Skeletal muscle tissue (tissue), 3 donors: ENCODE measurements at regions not wholly inside any gene's neighbourhood (a gene's known extent, or its start where the extent isn't known, plus 50 kb on each side); places are given as distances from the start of the nearest gene placed in this dataset.
A peak's percentile ranks its signal among the peaks of the same experiment; 100 is the strongest.

Experiments used
- H3K27ac ChIP-seq: one replicate; pipeline ENCODE4 v1.7.0; 2013; ENCODE audit warnings: mild to moderate bottlenecking, low read depth, low read length, inconsistent platforms
- H3K27me3 ChIP-seq, 3 donors: one replicate each; pipeline ENCODE4 v1.7.0; 2013; ENCODE audit warnings: low read length in 3 of 3; ENCODE audit not compliant: control insufficient read depth in 3 of 3, insufficient read depth in 3 of 3
- H3K36me3 ChIP-seq, 3 donors: one replicate each; pipeline ENCODE4 v1.7.0; 2013; ENCODE audit warnings: low read length in 3 of 3; ENCODE audit not compliant: control insufficient read depth in 3 of 3, insufficient read depth in 3 of 3
- H3K4me1 ChIP-seq, 3 donors: one replicate each; pipeline ENCODE4 v1.7.0; 2013; ENCODE audit warnings: low read length in 3 of 3, mild to moderate bottlenecking in 3 of 3; ENCODE audit not compliant: control insufficient read depth in 3 of 3, insufficient read depth in 3 of 3
- H3K4me3 ChIP-seq, 3 donors: one replicate each; pipeline ENCODE4 v1.7.0; 2013; ENCODE audit warnings: low read length in 3 of 3
- H3K9ac ChIP-seq, 3 donors: one replicate each; pipeline ENCODE4 v1.7.0; 2013; ENCODE audit warnings: low read length in 3 of 3, mild to moderate bottlenecking in 3 of 3, moderate library complexity in 2 of 3, low read depth in 1 of 3
- H3K9me3 ChIP-seq, 3 donors: one replicate each; pipeline ENCODE4 v1.7.0; 2013; ENCODE audit warnings: low read length in 3 of 3; ENCODE audit not compliant: control insufficient read depth in 3 of 3
- donor health status: Osteomylitis.

DNA sequence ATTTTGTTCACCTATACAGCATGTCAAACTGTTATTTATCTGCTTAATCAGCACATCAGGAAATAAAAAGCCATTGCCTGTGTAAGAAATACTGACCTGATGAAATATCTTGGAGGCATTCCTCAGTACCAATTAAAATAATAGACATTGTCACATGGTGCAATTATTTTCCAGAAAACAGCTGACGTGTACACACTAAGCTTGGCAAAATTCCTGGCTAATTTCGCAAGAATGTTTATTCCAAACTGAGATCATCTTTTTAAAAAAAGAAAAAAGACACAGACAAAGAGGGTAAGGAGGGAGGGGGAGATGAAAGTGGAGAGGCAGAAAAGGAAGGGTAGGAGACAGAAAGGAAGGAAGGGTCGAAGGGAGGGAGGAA, 61.9 kb upstream of the NFKB1 start:
- Histone ChIP-seq H3K4me1 (peaks cover 0 to 6% (median 4%) of the 10 kb centered on the region in 3 donors), H3K9ac (no peak overlapping the region), H3K27ac (peak overlapping the region; percentile 76), H3K9me3 (no peaks in the 10 kb centered on the region), H3K27me3 (no peaks in the 10 kb centered on the region), H3K36me3 (no peaks in the 10 kb centered on the region), H3K4me3 (no peak overlapping the region)

DNA sequence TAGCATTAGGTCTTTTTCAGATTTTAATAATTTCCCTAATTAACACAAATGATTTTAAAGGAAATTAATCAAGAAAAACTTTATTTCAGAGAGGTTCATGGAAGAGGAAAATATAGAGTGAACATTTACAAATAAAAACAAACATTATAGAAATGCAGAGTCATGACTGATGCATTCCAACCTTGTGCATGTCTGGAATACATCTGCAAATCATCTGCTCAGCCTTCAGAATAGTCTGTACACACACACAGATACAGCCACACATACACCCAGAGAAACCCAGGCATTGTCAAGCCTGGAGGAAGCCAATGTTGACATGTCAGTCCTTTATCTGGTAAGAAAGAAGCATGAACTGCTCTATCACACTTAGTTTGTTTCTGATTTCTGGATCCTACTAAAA, 61.3 kb upstream of the NFKB1 start:
- peak overlapping the region; percentile 76 for H3K27ac ChIP-seq
- peak overlapping the region in 1 of 3 donors; percentile 25 for H3K9ac ChIP-seq
- H3K4me3 ChIP-seq = no peak overlapping the region
- H3K27me3 ChIP-seq = no peaks in the 10 kb centered on the region
- H3K36me3 ChIP-seq = no peaks in the 10 kb centered on the region
- H3K4me1 ChIP-seq = peaks cover 0 to 6% (median 4%) of the 10 kb centered on the region in 3 donors
- H3K9me3 ChIP-seq = no peaks in the 10 kb centered on the region

DNA sequence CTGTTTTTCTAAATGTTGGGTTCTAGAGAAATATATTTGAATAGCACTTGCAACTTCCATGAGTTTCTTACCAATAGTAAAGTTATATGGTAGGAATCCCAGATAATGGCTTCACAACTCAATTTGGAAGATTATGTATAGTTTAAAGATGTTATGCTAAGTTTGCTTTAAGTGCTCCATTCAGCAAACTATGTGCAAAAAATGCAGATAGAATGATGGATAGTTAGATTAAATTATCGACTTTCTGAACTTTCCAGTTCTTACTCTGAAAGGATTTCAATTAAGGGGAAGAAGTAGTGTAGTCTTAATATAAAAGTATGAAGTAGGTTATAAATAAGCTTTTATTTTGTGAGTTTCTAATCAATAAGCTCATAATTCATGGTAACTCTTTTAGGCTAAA, 60.7 kb upstream of the NFKB1 start:
- no peak overlapping the region for H3K4me3 ChIP-seq
- no peaks in the 10 kb centered on the region for H3K9me3 ChIP-seq
- H3K4me1 ChIP-seq = peaks cover 0 to 6% (median 4%) of the 10 kb centered on the region in 3 donors
- H3K27ac ChIP-seq = no peak overlapping the region
- H3K9ac ChIP-seq = no peak overlapping the region
- H3K27me3 ChIP-seq = no peaks in the 10 kb centered on the region
- no peaks in the 10 kb centered on the region for H3K36me3 ChIP-seq

DNA sequence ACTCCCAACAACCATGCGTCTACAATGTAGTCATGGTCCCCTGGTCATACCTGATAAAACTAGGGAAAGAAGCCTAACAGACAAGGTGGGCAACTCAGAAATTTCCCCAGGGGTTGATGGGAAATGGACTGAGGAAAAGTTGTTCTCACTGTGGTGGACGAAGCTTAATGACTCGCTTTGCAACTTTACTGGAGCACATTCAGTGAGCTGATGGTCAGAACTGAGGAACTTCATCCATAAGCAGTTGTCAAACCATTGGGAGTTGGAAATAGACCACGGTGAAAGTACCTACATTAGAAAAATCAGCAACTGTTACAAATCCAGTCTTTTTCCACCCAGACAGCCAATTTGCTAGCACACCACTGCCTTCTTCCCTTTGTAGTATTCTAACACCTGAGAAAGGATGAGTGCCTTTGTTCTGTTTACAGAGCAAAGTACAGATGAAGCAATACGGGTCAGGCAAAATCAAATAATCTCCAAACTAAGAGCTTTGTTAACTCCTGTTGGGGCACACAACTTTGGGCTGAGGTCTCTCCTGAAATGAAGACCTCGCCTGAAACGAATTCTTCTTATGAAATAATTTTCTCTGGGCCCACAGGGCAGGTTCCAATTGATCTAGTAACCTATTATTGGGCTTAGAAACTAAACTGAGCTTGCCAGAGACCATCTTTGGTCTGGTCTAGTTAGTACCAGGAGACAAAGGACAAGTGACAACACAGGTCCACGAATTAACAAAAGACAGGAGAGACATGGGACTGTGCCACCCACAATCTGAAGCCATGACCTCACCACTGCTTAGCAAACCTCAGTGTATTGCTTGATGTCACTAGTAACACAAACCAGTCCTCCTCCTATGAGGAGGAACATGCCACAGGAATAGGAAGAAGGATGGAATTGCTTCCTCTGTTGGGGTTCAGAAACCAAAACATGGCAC, 58.9 kb upstream of the NFKB1 start:
- Histone ChIP-seq H3K9me3 (no peaks in the 10 kb centered on the region), H3K4me1 (peaks cover 0 to 6% (median 4%) of the 10 kb centered on the region in 3 donors), H3K4me3 (no peak overlapping the region), H3K27ac (no peak overlapping the region), H3K36me3 (no peaks in the 10 kb centered on the region), H3K27me3 (no peaks in the 10 kb centered on the region), H3K9ac (no peak overlapping the region)

DNA sequence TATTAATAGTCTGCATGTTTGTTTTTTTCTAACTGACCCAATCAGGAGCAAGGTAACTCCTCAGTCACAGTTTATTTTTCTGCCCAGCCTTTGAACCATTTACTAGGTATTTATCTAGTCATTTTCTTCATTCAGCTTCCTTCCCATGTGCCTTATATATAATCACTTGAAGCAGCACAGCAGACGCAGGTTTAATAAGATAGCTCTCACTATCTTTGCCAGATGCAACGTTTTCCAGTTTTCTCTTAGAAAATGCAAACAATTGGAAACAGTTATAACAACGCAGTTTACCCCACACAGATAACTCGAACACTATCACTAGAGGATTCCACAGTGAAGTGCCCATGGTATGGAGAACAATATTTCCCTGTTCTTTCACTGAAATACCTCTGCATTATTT, 56.4 kb upstream of the NFKB1 start:
- Histone ChIP-seq H3K36me3 (no peaks in the 10 kb centered on the region), H3K9me3 (no peaks in the 10 kb centered on the region), H3K27ac (no peak overlapping the region), H3K4me3 (no peak overlapping the region), H3K4me1 (no peaks in the 10 kb centered on the region), H3K9ac (no peak overlapping the region), H3K27me3 (no peaks in the 10 kb centered on the region)

DNA sequence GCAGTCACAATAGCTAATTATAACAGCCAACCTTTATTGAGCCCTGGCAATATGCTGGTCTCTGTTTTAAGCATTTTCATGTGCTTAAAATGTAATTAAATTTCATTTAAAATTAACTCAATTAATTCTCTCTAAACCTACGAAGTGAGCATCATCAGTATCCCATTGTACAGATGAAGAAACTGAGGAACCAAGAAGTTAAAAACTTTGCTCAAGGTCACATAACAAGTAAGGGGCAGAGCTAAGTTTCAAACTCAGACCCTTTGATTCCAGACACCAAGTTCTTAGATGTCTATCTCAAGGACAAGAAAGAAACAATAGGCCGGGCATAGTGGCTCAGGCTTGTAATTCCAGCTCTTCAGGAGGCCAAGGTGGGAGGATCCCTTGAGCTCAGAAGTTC, 55.9 kb upstream of the NFKB1 start:
- Histone ChIP-seq H3K9me3 (no peaks in the 10 kb centered on the region), H3K9ac (no peak overlapping the region), H3K27me3 (no peaks in the 10 kb centered on the region), H3K4me3 (no peak overlapping the region), H3K27ac (no peak overlapping the region), H3K4me1 (no peaks in the 10 kb centered on the region), H3K36me3 (no peaks in the 10 kb centered on the region)

DNA sequence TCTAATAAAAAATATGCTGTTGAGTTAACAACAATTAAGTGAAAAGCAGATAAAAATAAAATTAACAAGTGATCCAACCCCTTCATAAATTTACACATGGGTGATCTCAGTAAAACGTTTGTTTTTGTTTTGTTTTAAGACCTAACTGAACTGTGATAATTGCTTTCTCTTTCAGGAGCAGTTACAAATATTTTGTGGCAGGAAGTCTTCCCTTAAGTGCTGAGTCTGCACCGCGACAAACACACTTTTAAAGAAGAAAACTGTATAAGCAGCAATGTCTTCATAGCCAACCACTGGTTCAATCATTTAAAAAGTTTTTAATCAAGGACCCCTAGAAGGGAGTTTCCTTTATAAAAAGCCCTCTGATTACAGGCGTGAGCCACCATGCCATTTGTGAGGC, 53.7 kb upstream of the NFKB1 start:
- Histone ChIP-seq H3K27me3 (no peaks in the 10 kb centered on the region), H3K4me3 (no peak overlapping the region), H3K9ac (no peak overlapping the region), H3K36me3 (no peaks in the 10 kb centered on the region), H3K27ac (no peak overlapping the region), H3K4me1 (no peaks in the 10 kb centered on the region), H3K9me3 (no peaks in the 10 kb centered on the region)

DNA sequence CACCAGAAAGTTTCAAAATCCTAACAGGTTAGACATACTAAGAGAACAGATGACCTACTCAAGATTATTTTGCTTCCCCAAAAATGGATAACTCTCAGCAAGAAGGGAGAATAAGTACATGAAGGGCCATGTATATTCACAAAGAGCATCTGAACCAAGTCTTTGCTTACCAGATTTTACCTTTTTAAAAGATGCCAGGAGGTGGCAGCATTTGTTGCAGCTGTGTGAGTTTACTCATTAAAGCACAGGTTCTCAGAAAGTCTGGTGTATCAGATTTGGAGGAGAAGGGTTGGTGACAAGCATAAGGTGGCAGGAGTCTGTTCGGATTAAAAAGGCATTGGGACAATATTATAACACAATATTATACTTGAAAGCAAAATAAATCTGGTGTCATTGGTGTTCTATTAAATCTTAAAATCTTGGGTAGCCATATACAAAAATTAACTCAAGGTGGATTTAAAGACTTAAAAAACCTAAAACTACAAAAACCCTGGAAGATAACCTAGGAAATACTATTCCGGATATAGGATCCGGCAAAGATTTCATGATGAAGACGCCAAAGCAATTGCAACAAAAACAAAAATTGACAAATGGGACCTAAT, 51.3 kb upstream of the NFKB1 start:
- Histone ChIP-seq H3K4me3 (no peak overlapping the region), H3K9ac (no peak overlapping the region), H3K27ac (no peak overlapping the region), H3K9me3 (no peaks in the 10 kb centered on the region), H3K36me3 (no peaks in the 10 kb centered on the region), H3K4me1 (no peaks in the 10 kb centered on the region), H3K27me3 (no peaks in the 10 kb centered on the region)

DNA sequence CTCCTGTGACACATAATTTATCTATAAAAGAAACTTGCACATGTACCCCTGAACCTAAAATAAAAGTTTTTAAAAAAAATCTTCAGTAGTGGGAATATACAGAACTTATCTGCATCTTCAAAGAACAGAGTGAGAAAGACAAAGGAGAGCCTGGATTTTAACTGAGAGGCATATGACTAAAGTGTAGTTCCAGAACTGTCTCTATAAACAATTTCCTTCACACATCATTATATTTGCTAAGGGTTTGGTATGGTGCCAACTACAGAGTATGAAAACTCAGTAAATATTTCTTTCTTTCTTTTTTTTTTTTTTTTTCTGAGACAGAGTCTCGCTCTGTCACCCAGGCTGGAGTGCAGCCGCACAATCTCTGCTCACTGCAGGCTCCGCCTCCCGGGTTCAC, 49.9 kb upstream of the NFKB1 start:
- no peaks in the 10 kb centered on the region for H3K9me3 ChIP-seq
- H3K36me3 ChIP-seq = no peaks in the 10 kb centered on the region
- H3K4me1 ChIP-seq = no peaks in the 10 kb centered on the region
- no peak overlapping the region for H3K9ac ChIP-seq
- no peak overlapping the region for H3K27ac ChIP-seq
- H3K27me3 ChIP-seq = no peaks in the 10 kb centered on the region
- H3K4me3 ChIP-seq = no peak overlapping the region
